ACHN (cell line): ENCODE measurements at regions not wholly inside any gene's neighbourhood (a gene's known extent, or its start where the extent isn't known, plus 50 kb on each side); places are given as distances from the start of the nearest gene placed in this dataset.

Experiments used
- DNase-seq: peaks from one replicate; pipeline ENCODE4 v3.0.0-alpha.2; 2015
- in situ Hi-C: cut with HindIII; loops from 2 replicates; pipeline ENCODE4 v1.10.0; 2017; ENCODE audit warnings: low sequenced_read_pairs, low pct_ligation_motif_present, low pct_unique_long_range_greater_than_20kb

- no peak for DNase-seq
- in situ Hi-C loops = no loop called here
These were observed 128.5 kb upstream of the TMEM18 start for GRCh38 chr2:805664-806063.

- in situ Hi-C loops = no loop called here
- DNase-seq = no peak
These were observed 120.8 kb upstream of the TMEM18 start for GRCh38 chr2:797993-798392.

GRCh38 chr2:797556-797955 is 120.3 kb upstream of the TMEM18 start:
- in situ Hi-C loops = no loop called here
- no peak for DNase-seq

- in situ Hi-C loops = no loop called here
- DNase-seq = no peak
These were observed 119.2 kb upstream of the TMEM18 start for GRCh38 chr2:796141-796985.

GRCh38 chr2:795531-796041 is 118.4 kb upstream of the TMEM18 start:
- no peak for DNase-seq
- in situ Hi-C loops = no loop called here

- no peak for DNase-seq
- in situ Hi-C loops = no loop called here
These were observed 117.5 kb upstream of the TMEM18 start for GRCh38 chr2:794554-795241.

GRCh38 chr2:793236-793635 is 116.0 kb upstream of the TMEM18 start:
- DNase-seq = no peak
- in situ Hi-C loops = no loop called here

GRCh38 chr2:792687-793086 is 115.5 kb upstream of the TMEM18 start:
- in situ Hi-C loops = no loop called here
- DNase-seq = no peak

GRCh38 chr2:790634-791245 is 113.5 kb upstream of the TMEM18 start:
- in situ Hi-C loops = no loop called here
- no peak for DNase-seq

- in situ Hi-C loops = no loop called here
- no peak for DNase-seq
These were observed 112.9 kb upstream of the TMEM18 start for GRCh38 chr2:790081-790480.

- in situ Hi-C loops = no loop called here
- no peak for DNase-seq
These were observed 112.3 kb upstream of the TMEM18 start for GRCh38 chr2:789529-789928.

GRCh38 chr2:788227-789032 is 111.2 kb upstream of the TMEM18 start:
- no peak for DNase-seq
- in situ Hi-C loops = no loop called here

- DNase-seq = no peak
- in situ Hi-C loops = no loop called here
These were observed 107.5 kb upstream of the TMEM18 start for GRCh38 chr2:784753-785152.

GRCh38 chr2:780581-780980 is 103.4 kb upstream of the TMEM18 start:
- no peak for DNase-seq
- in situ Hi-C loops = no loop called here

- DNase-seq = no peak
- in situ Hi-C loops = no loop called here
These were observed 102.8 kb upstream of the TMEM18 start for GRCh38 chr2:780002-780401.

- in situ Hi-C loops = no loop called here
- DNase-seq = no peak
These were observed 101.6 kb upstream of the TMEM18 start for GRCh38 chr2:778731-779350.

- in situ Hi-C loops = no loop called here
These were observed 100.3 kb upstream of the TMEM18 start for GRCh38 chr2:777546-777945.

GRCh38 chr2:777051-777450 is 99.8 kb upstream of the TMEM18 start:
- in situ Hi-C loops = no loop called here
- DNase-seq = no peak

More at GRCh38 chr2:777546-777945, 100.3 kb upstream of the TMEM18 start:
- no peak for DNase-seq
